HG03469 (cell line): ENCODE measurements at regions not wholly inside any gene's neighbourhood (a gene's known extent, or its start where the extent isn't known, plus 50 kb on each side); places are given as distances from the start of the nearest gene placed in this dataset.

Source experiments
- ATAC-seq: cut with Tn5 transposase; IDR thresholded peaks from one replicate; pipeline ENCODE4 v1.9.1; 2021; ENCODE audit warnings: mild to moderate bottlenecking, moderate library complexity, moderate number of reproducible peaks; ENCODE audit not compliant: unreplicated experiment

- ATAC-seq: no peak
These were observed 672.9 kb upstream of the GRAMD2B start for GRCh38 chr5:125750147-125750860.

GRCh38 chr5:125750861-125751186, 672.4 kb upstream of the GRAMD2B start:
- ATAC-seq: no peak

- ATAC-seq: no peak
These were observed 666.8 kb upstream of the GRAMD2B start for GRCh38 chr5:125756456-125756855.

- no peak for ATAC-seq
These were observed 656.5 kb upstream of the GRAMD2B start for GRCh38 chr5:125766706-125767105.

- no peak for ATAC-seq
These were observed 647.3 kb upstream of the GRAMD2B start for GRCh38 chr5:125775896-125776295.

GRCh38 chr5:125776656-125777139, 646.5 kb upstream of the GRAMD2B start:
- ATAC-seq: no peak

GRCh38 chr5:125778791-125779190, 644.4 kb upstream of the GRAMD2B start:
- ATAC-seq: no peak

GRCh38 chr5:125785407-125785806, 637.8 kb upstream of the GRAMD2B start:
- no peak for ATAC-seq

GRCh38 chr5:125786021-125786420, 637.2 kb upstream of the GRAMD2B start:
- no peak for ATAC-seq

GRCh38 chr5:125793470-125793869, 629.7 kb upstream of the GRAMD2B start:
- no peak for ATAC-seq

- no peak for ATAC-seq
These were observed 628.3 kb upstream of the GRAMD2B start for GRCh38 chr5:125794922-125795321.

- ATAC-seq: no peak
These were observed 624.9 kb upstream of the GRAMD2B start for GRCh38 chr5:125798307-125798706.

- ATAC-seq: no peak
These were observed 610.6 kb upstream of the GRAMD2B start for GRCh38 chr5:125812651-125813050.

- no peak for ATAC-seq
These were observed 609.8 kb upstream of the GRAMD2B start for GRCh38 chr5:125813221-125813974.

GRCh38 chr5:125814119-125814518, 609.1 kb upstream of the GRAMD2B start:
- ATAC-seq: no peak

GRCh38 chr5:125823572-125823971, 599.6 kb upstream of the GRAMD2B start:
- ATAC-seq: no peak

- no peak for ATAC-seq
These were observed 597.0 kb upstream of the GRAMD2B start for GRCh38 chr5:125826214-125826613.

- peak; percentile 91 for ATAC-seq
These were observed 593.9 kb upstream of the GRAMD2B start for GRCh38 chr5:125829349-125829748.

GRCh38 chr5:125833398-125833797, 589.8 kb upstream of the GRAMD2B start:
- ATAC-seq: no peak

GRCh38 chr5:125834438-125835115, 588.6 kb upstream of the GRAMD2B start:
- ATAC-seq: no peak

- peak; percentile 76 for ATAC-seq
These were observed 587.7 kb upstream of the GRAMD2B start for GRCh38 chr5:125835293-125836172.
